ENCODE measurements at regions not wholly inside any gene's neighbourhood (a gene's known extent, or its start where the extent isn't known, plus 50 kb on each side); places are given as distances from the start of the nearest gene placed in this dataset.

DNA sequence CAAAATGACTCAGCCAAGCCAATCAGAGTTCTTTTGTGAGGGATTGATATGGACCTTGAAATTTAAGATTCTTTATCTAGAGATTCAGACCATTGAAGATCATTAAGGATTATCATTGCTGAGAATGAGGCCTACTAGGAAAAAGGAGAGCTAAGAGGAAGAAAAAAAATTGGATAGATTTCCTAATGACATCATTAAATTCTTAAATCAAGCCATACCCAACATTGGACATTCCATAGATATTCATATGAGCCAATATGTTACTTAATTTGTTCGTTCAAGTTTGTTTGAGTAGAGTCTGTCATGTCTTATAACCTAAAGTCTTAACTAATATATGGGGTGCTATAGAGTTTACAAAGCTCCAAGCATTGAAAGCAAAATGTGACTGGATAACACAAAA is 727.9 kb upstream of the SEMA6A start:
- H3K4me1 ChIP-seq (ENCODE audit: control insufficient read depth, extremely low read depth, insufficient read depth, low read length) = no peaks in the 10 kb centered on the region
- TF ChIP-seq CTCF (IDR thresholded peaks at IDR 0.05; ENCODE audit: extremely low read depth in 1 of 2, insufficient read depth in 1 of 2, low read depth in 1 of 2, low read length in 2 of 2) = no peak
- TF ChIP-seq EZH2 (IDR thresholded peaks at IDR 0.05; ENCODE audit: borderline replicate concordance, low read depth, low read length, severe bottlenecking) = no peak
- no peak for TF ChIP-seq MYC (IDR thresholded peaks at IDR 0.05; ENCODE audit: low read depth, low read length)
- no peak for TF ChIP-seq MAX (IDR thresholded peaks at IDR 0.05; ENCODE audit: insufficient read depth, insufficient read length)
- TF ChIP-seq GATA2 (IDR thresholded peaks at IDR 0.05; ENCODE audit: insufficient read depth, insufficient read length, low read depth, low read length) = no peak
- TF ChIP-seq JUN (IDR thresholded peaks at IDR 0.05; ENCODE audit: borderline replicate concordance, insufficient read depth, insufficient read length, low read depth) = no peak
- no peak for TF ChIP-seq POLR2A (IDR thresholded peaks at IDR 0.05; ENCODE audit: low read depth, low read length)
- no peak for TF ChIP-seq FOS (IDR thresholded peaks at IDR 0.05; ENCODE audit: borderline replicate concordance, insufficient read depth, low read length)
- no peak for TF ChIP-seq POLR2AphosphoS5 (IDR thresholded peaks at IDR 0.05; ENCODE audit: insufficient read depth, low read depth, low read length)
- no peaks in the 10 kb centered on the region for H3K27me3 ChIP-seq (ENCODE audit: control insufficient read depth in 2 of 2, insufficient read depth in 2 of 2, low read length in 2 of 2)
- no peak for DNase-seq (ENCODE audit: low read depth, low spot score)
- CTCF ChIA-PET = no interaction called here
- no peaks in the 10 kb centered on the region for H3K79me2 ChIP-seq (ENCODE audit: control insufficient read depth, insufficient read depth, low read length)
- POLR2A ChIA-PET = no interaction called here
- FAIRE-seq = no peak
- H3K9me1 ChIP-seq (replicated peaks; ENCODE audit: control insufficient read depth, extremely low read depth, insufficient read depth, low read length) = no peaks in the 10 kb centered on the region
- H3K36me3 ChIP-seq (ENCODE audit: control insufficient read depth in 2 of 2, extremely low read depth in 1 of 2, insufficient read depth in 2 of 2, low read length in 2 of 2) = no peaks in the 10 kb centered on the region
- no peak overlapping the region for H3K4me2 ChIP-seq (ENCODE audit: insufficient read depth, low read length)
- no peaks in the 10 kb centered on the region for H3K9me3 ChIP-seq (replicated peaks; ENCODE audit: control insufficient read depth, insufficient read depth, low read length)
- H3K27ac ChIP-seq (ENCODE audit: insufficient read depth, low read depth, low read length) = no peak overlapping the region
- H3K9ac ChIP-seq (replicated peaks; ENCODE audit: extremely low read depth, insufficient read depth, low read length) = no peak overlapping the region
- H3K4me3 ChIP-seq (replicated peaks in 1 of 3; ENCODE audit: insufficient read depth in 1 of 3, low read depth in 1 of 3, low read length in 3 of 3) = no peak overlapping the region
- no peak overlapping the region for H2AFZ ChIP-seq (ENCODE audit: low read depth, low read length)
- intact Hi-C loops (cut with micrococcal nuclease) (no loop called here), dilution Hi-C loops (cut with MboI; ENCODE audit: extremely low pct_ligation_motif_present, low sequenced_read_pairs) (no loop called here)
- BruUV-seq (replicated peaks) = no TSS peak
- H4K20me1 ChIP-seq (replicated peaks; ENCODE audit: control insufficient read depth, extremely low read depth, insufficient read depth, low read length) = no peaks in the 10 kb centered on the region
